ENCODE measurements at regions not wholly inside any gene's neighbourhood (a gene's known extent, or its start where the extent isn't known, plus 50 kb on each side); places are given as distances from the start of the nearest gene placed in this dataset.

- DNase-seq (ENCODE audit: low read depth), result no peak
Measured at GRCh38 chr7:80563561-80564327, 51.9 kb upstream of the GNAT3 start.

GRCh38 chr7:80565554-80565953 is 53.7 kb upstream of the GNAT3 start:
- Histone ChIP-seq H3K4me3 (ENCODE audit: low read depth, low read length) (no peak overlapping the region), H3K27me3 (ENCODE audit: control insufficient read depth, insufficient read depth, low read length) (no peaks in the 10 kb centered on the region), H3K36me3 (ENCODE audit: control insufficient read depth, insufficient read depth, low read length) (no peaks in the 10 kb centered on the region)
- TF ChIP-seq, protein P1, sequence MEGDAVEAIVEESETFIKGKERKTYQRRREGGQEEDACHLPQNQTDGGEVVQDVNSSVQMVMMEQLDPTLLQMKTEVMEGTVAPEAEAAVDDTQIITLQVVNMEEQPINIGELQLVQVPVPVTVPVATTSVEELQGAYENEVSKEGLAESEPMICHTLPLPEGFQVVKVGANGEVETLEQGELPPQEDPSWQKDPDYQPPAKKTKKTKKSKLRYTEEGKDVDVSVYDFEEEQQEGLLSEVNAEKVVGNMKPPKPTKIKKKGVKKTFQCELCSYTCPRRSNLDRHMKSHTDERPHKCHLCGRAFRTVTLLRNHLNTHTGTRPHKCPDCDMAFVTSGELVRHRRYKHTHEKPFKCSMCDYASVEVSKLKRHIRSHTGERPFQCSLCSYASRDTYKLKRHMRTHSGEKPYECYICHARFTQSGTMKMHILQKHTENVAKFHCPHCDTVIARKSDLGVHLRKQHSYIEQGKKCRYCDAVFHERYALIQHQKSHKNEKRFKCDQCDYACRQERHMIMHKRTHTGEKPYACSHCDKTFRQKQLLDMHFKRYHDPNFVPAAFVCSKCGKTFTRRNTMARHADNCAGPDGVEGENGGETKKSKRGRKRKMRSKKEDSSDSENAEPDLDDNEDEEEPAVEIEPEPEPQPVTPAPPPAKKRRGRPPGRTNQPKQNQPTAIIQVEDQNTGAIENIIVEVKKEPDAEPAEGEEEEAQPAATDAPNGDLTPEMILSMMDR (IDR thresholded peaks at IDR 0.05; ENCODE audit: insufficient read depth, low read length, poor library complexity, severe bottlenecking), result no peak
- DNase-seq (ENCODE audit: low read depth), result no peak

More at GRCh38 chr7:80563561-80564327, 51.9 kb upstream of the GNAT3 start:
- no peak overlapping the region for H3K4me3 ChIP-seq (ENCODE audit: low read depth, low read length)
- no peaks in the 10 kb centered on the region for H3K27me3 ChIP-seq (ENCODE audit: control insufficient read depth, insufficient read depth, low read length)
- H3K36me3 ChIP-seq (ENCODE audit: control insufficient read depth, insufficient read depth, low read length), result no peaks in the 10 kb centered on the region
- TF ChIP-seq, protein P1 (IDR thresholded peaks at IDR 0.05; ENCODE audit: insufficient read depth, low read length, poor library complexity, severe bottlenecking), result no peak

- H3K36me3 ChIP-seq (ENCODE audit: control insufficient read depth, insufficient read depth, low read length), result no peaks in the 10 kb centered on the region
- TF ChIP-seq, protein P1 (IDR thresholded peaks at IDR 0.05; ENCODE audit: insufficient read depth, low read length, poor library complexity, severe bottlenecking), result no peak
- H3K4me3 ChIP-seq (ENCODE audit: low read depth, low read length), result no peak overlapping the region
- peak; percentile 25 for DNase-seq (ENCODE audit: low read depth)
- no peaks in the 10 kb centered on the region for H3K27me3 ChIP-seq (ENCODE audit: control insufficient read depth, insufficient read depth, low read length)
Measured at GRCh38 chr7:80581486-80582260, 56.8 kb upstream of the CD36 start.

DNA sequence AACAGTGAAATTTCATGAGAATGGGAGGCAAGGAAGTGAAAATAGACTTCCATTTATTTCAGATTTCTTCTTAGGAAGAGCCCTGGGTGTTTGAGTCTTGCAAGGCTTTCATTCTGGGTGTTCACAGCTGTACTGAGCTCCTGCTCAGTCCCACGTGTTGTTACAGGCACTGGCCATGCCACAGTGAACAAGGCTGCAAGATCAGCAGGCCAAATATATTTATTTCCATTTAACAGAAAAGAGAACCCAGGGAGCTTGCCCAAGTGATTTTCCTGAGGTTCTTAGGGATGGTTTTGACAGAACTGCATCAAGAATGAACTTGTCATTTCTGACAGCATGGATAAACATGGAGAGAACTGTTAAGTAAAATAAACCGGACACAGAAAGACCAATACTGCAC is 54.5 kb upstream of the CD36 start:
- TF ChIP-seq, protein P1 (IDR thresholded peaks at IDR 0.05; ENCODE audit: insufficient read depth, low read length, poor library complexity, severe bottlenecking), result no peak
- DNase-seq (ENCODE audit: low read depth), result no peak
- H3K27me3 ChIP-seq (ENCODE audit: control insufficient read depth, insufficient read depth, low read length), result no peaks in the 10 kb centered on the region
- H3K36me3 ChIP-seq (ENCODE audit: control insufficient read depth, insufficient read depth, low read length), result no peaks in the 10 kb centered on the region
- no peak overlapping the region for H3K4me3 ChIP-seq (ENCODE audit: low read depth, low read length)

GRCh38 chr7:80584778-80585177 is 53.7 kb upstream of the CD36 start:
- H3K4me3 ChIP-seq (ENCODE audit: low read depth, low read length), result no peak overlapping the region
- H3K27me3 ChIP-seq (ENCODE audit: control insufficient read depth, insufficient read depth, low read length), result no peaks in the 10 kb centered on the region
- peak; percentile 29 for DNase-seq (ENCODE audit: low read depth)
- no peaks in the 10 kb centered on the region for H3K36me3 ChIP-seq (ENCODE audit: control insufficient read depth, insufficient read depth, low read length)
- TF ChIP-seq, protein P1 (IDR thresholded peaks at IDR 0.05; ENCODE audit: insufficient read depth, low read length, poor library complexity, severe bottlenecking), result no peak

Data from kidney epithelial cell (primary cell).